DND-41 (cell line): ENCODE measurements at regions not wholly inside any gene's neighbourhood (a gene's known extent, or its start where the extent isn't known, plus 50 kb on each side); places are given as distances from the start of the nearest gene placed in this dataset.

Experiments
- EZH2 ChIP-seq: IDR thresholded peaks from 3 replicates; pipeline ENCODE4 v1.6.1; 2012; ENCODE audit warnings: borderline replicate concordance, low read depth, mild to moderate bottlenecking, moderate library complexity, low read length, inconsistent platforms; ENCODE audit not compliant: severe bottlenecking
- TF ChIP-seq, protein P1 (sequence below): IDR thresholded peaks from 2 replicates; pipeline ENCODE4 v1.5.1; 2012; ENCODE audit warnings: borderline replicate concordance, low read length, moderate library complexity, mild to moderate bottlenecking; ENCODE audit not compliant: poor library complexity, severe bottlenecking; ENCODE audit errors: extremely low read depth

DNA sequence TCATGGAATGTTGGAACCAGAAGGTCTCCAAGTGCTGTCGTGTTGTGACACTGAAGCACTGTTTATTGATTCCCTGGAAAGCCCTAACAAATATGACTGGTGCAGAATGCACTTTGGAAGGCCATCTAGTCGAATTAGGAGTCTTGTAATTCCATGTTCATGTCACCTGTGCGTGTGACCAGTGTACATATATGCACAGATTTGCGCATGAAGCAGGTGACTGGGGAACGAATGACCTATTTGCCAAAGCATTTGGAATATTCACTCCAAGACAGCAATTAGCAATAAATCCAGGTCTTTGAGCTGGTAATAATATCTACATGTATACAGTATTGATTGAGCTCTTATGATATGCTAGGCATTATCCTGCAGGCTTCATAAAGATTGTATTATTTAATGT lies 177.5 kb upstream of the PFN2 start:
- TF ChIP-seq, protein P1, sequence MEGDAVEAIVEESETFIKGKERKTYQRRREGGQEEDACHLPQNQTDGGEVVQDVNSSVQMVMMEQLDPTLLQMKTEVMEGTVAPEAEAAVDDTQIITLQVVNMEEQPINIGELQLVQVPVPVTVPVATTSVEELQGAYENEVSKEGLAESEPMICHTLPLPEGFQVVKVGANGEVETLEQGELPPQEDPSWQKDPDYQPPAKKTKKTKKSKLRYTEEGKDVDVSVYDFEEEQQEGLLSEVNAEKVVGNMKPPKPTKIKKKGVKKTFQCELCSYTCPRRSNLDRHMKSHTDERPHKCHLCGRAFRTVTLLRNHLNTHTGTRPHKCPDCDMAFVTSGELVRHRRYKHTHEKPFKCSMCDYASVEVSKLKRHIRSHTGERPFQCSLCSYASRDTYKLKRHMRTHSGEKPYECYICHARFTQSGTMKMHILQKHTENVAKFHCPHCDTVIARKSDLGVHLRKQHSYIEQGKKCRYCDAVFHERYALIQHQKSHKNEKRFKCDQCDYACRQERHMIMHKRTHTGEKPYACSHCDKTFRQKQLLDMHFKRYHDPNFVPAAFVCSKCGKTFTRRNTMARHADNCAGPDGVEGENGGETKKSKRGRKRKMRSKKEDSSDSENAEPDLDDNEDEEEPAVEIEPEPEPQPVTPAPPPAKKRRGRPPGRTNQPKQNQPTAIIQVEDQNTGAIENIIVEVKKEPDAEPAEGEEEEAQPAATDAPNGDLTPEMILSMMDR: no peak
- no peak for TF ChIP-seq EZH2
